ENCODE measurements at regions not wholly inside any gene's neighbourhood (a gene's known extent, or its start where the extent isn't known, plus 50 kb on each side); places are given as distances from the start of the nearest gene placed in this dataset.

- ATAC-seq (no peak), DNase-seq (no peak)
- Histone ChIP-seq H3K27ac (no peak overlapping the region), H3K4me1 (no peaks in the 10 kb centered on the region), H3K36me3 (replicated peaks in 1 of 2; ENCODE audit: insufficient read depth in 1 of 2, low read depth in 2 of 2) (no peaks in the 10 kb centered on the region), H3K27me3 (no peaks in the 10 kb centered on the region), H3K4me3 (no peak overlapping the region), H3K9me3 (no peaks in the 10 kb centered on the region)
- 24 to 30% methylated on average over 3 of the region's 3 CpGs for WGBS, 2 donors
- intact Hi-C loops (cut with DNase I): no loop called here
- TF ChIP-seq POLR2A (IDR thresholded peaks at IDR 0.05) (no peak), CTCF (IDR thresholded peaks at IDR 0.05) (no peak)
Observed at GRCh38 chr4:164488114-164488513, 265.8 kb upstream of the SMIM31 start.

GRCh38 chr4:164501074-164501473 is 252.9 kb upstream of the SMIM31 start:
- DNase-seq (no peak), ATAC-seq (no peak)
- Histone ChIP-seq H3K36me3 (replicated peaks in 1 of 2; ENCODE audit: insufficient read depth in 1 of 2, low read depth in 2 of 2) (no peaks in the 10 kb centered on the region), H3K4me1 (no peaks in the 10 kb centered on the region), H3K27ac (no peak overlapping the region), H3K4me3 (no peak overlapping the region), H3K9me3 (no peaks in the 10 kb centered on the region), H3K27me3 (no peaks in the 10 kb centered on the region)
- intact Hi-C loops (cut with DNase I): no loop called here
- no peak for TF ChIP-seq POLR2A (IDR thresholded peaks at IDR 0.05)
- no peak for TF ChIP-seq CTCF (IDR thresholded peaks at IDR 0.05)

- 49 to 60% methylated on average over 3 of the region's 3 CpGs for WGBS, 2 donors
- Histone ChIP-seq H3K4me3 (no peak overlapping the region), H3K9me3 (no peaks in the 10 kb centered on the region), H3K27ac (no peak overlapping the region), H3K36me3 (replicated peaks in 1 of 2; ENCODE audit: insufficient read depth in 1 of 2, low read depth in 2 of 2) (no peaks in the 10 kb centered on the region), H3K4me1 (no peaks in the 10 kb centered on the region), H3K27me3 (no peaks in the 10 kb centered on the region)
- intact Hi-C loops (cut with DNase I): no loop called here
- TF ChIP-seq POLR2A (IDR thresholded peaks at IDR 0.05) (no peak), CTCF (IDR thresholded peaks at IDR 0.05) (no peak)
- ATAC-seq (no peak), DNase-seq (no peak)
Observed at GRCh38 chr4:164503874-164504273, 250.1 kb upstream of the SMIM31 start.

- Histone ChIP-seq H3K36me3 (replicated peaks in 1 of 2; ENCODE audit: insufficient read depth in 1 of 2, low read depth in 2 of 2) (no peaks in the 10 kb centered on the region), H3K9me3 (no peaks in the 10 kb centered on the region), H3K27me3 (no peaks in the 10 kb centered on the region), H3K4me1 (no peaks in the 10 kb centered on the region), H3K4me3 (no peak overlapping the region), H3K27ac (no peak overlapping the region)
- ATAC-seq: no peak
- TF ChIP-seq CTCF (IDR thresholded peaks at IDR 0.05): no peak
- TF ChIP-seq POLR2A (IDR thresholded peaks at IDR 0.05): no peak
- DNase-seq: no peak
- 32 to 43% methylated on average over 3 of the region's 3 CpGs for WGBS, 2 donors
- intact Hi-C loops (cut with DNase I): no loop called here
Observed at GRCh38 chr4:164508097-164508496, 245.8 kb upstream of the SMIM31 start.

- TF ChIP-seq POLR2A (IDR thresholded peaks at IDR 0.05) (no peak), CTCF (IDR thresholded peaks at IDR 0.05) (no peak)
- intact Hi-C loops (cut with DNase I): no loop called here
Observed at GRCh38 chr4:164508771-164509170, 245.2 kb upstream of the SMIM31 start.

More at GRCh38 chr4:164508771-164509170, 245.2 kb upstream of the SMIM31 start:
- no peaks in the 10 kb centered on the region for H3K27me3 ChIP-seq
- no peak overlapping the region for H3K27ac ChIP-seq
- no peaks in the 10 kb centered on the region for H3K4me1 ChIP-seq
- H3K9me3 ChIP-seq: no peaks in the 10 kb centered on the region
- H3K36me3 ChIP-seq (replicated peaks in 1 of 2; ENCODE audit: insufficient read depth in 1 of 2, low read depth in 2 of 2): no peaks in the 10 kb centered on the region
- no peak overlapping the region for H3K4me3 ChIP-seq
- 30 to 58% methylated on average over 1 of the region's 1 CpG for whole genome bisulfite sequencing, 2 donors
- no peak for DNase-seq
- no peak for ATAC-seq

Data from body of pancreas (tissue), 4 donors.